ENCODE measurements at regions not wholly inside any gene's neighbourhood (a gene's known extent, or its start where the extent isn't known, plus 50 kb on each side); places are given as distances from the start of the nearest gene placed in this dataset.

GRCh38 chr1:54486907-54487306 is 61.1 kb upstream of the ACOT11 start:
- TF ChIP-seq EZH2 (IDR thresholded peaks at IDR 0.05): no peak
- TF ChIP-seq FOXP2 (optimal IDR thresholded peaks at IDR 0.05; ENCODE audit: control extremely low read depth, extremely low read length, insufficient read depth): peak; percentile 63
